Stimulated activated naive CD8-positive, alpha-beta T cell treated with anti-CD3 and anti-CD28 coated beads, Interleukin-15, Interleukin-2, amounts not matched to agents 100 ng/mL and 50 ng/mL, for 24 hours (primary cell): ENCODE measurements at regions not wholly inside any gene's neighbourhood (a gene's known extent, or its start where the extent isn't known, plus 50 kb on each side); places are given as distances from the start of the nearest gene placed in this dataset.

Source experiments
- H3K27ac Mint-ChIP-seq: one replicate; pipeline ENCODE4 v1.8.0; 2021; ENCODE audit warnings: mild to moderate bottlenecking, mixed read lengths
- H3K27me3 Mint-ChIP-seq: one replicate; pipeline ENCODE4 v1.8.0; 2021; ENCODE audit warnings: mixed read lengths
- H3K36me3 Mint-ChIP-seq: one replicate; pipeline ENCODE4 v1.8.0; 2021; ENCODE audit warnings: low read depth, mixed read lengths
- H3K4me1 Mint-ChIP-seq: one replicate; pipeline ENCODE4 v1.8.0; 2021; ENCODE audit warnings: low read depth, mixed read lengths
- H3K4me3 Mint-ChIP-seq: one replicate; pipeline ENCODE4 v1.8.0; 2021; ENCODE audit warnings: mild to moderate bottlenecking, mixed read lengths
- H3K9me3 Mint-ChIP-seq: one replicate; pipeline ENCODE4 v1.8.0; 2021; ENCODE audit warnings: mixed read lengths

DNA sequence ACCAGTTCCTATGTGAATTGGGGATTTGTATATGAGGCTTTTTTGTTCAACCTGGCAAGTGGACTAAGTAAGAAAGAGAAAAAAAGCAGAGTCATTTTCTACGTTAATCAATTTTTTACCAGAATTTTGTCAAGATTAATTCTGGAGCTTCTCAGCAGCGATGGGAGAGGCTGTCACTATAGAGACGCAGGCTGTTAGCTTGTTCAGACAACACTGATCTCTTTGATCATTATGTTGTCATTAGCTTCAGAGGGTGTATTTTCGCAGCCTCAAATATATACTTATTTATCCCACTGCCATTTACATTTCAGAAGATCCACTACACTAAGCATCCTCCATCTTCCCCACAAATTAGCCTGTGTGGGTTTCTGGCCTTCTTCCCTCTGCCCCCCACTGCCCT is 196.7 kb upstream of the PFKP start:
- H3K27ac Mint-ChIP-seq: no peak overlapping the region
- no peaks in the 10 kb centered on the region for H3K9me3 Mint-ChIP-seq
- H3K27me3 Mint-ChIP-seq: peaks cover 14% of the 10 kb centered on the region
- no peak overlapping the region for H3K4me3 Mint-ChIP-seq
- H3K4me1 Mint-ChIP-seq: no peaks in the 10 kb centered on the region
- H3K36me3 Mint-ChIP-seq: no peaks in the 10 kb centered on the region

DNA sequence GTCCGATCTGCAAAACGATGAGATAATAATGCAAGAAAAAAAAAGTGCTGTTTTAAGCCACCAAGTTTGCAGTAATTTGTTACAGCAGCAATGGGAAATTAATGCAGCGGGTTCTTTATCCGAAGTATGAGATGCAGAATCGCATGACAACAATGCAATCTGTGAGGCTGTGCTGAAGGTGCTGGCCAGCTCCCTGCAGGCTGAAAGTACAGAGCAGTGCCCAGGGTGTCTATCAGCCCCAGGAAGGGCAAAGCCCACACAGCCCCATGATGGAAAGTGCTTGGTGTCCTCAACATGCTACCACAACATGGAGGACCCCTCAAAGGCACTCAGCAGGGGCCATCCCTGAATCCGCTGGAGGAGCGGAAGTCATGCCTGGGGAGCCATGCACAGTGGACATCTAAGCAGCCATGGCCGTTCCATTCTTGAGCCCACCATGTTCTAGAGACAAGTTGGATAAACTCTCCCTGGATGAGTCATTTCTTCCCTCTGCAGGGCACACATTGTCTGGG is 199.5 kb upstream of the PFKP start:
- H3K36me3 Mint-ChIP-seq: no peaks in the 10 kb centered on the region
- H3K4me3 Mint-ChIP-seq: no peak overlapping the region
- no peak overlapping the region for H3K27ac Mint-ChIP-seq
- peaks cover 14% of the 10 kb centered on the region for H3K27me3 Mint-ChIP-seq
- no peaks in the 10 kb centered on the region for H3K4me1 Mint-ChIP-seq
- H3K9me3 Mint-ChIP-seq: no peaks in the 10 kb centered on the region

DNA sequence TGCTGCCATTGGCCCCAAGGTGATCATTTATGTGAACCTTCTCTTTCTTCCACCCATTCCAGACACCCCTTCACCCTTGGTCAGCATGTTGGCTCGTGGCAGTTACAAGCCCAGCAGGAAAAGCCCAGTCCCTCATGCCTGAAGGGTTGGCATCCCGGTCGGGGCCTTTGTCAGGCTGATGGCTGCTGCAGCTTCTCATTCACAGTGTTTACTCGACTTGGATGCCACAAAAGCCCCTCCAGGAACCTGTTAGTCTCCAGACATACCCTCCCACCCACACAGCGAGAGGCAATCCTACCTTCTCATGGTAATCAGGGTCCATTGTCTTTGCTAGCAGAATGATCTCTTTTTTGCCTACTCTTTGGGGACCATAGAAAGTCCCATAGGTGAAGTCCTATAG is 200.8 kb upstream of the PFKP start:
- H3K27ac Mint-ChIP-seq: no peak overlapping the region

DNA sequence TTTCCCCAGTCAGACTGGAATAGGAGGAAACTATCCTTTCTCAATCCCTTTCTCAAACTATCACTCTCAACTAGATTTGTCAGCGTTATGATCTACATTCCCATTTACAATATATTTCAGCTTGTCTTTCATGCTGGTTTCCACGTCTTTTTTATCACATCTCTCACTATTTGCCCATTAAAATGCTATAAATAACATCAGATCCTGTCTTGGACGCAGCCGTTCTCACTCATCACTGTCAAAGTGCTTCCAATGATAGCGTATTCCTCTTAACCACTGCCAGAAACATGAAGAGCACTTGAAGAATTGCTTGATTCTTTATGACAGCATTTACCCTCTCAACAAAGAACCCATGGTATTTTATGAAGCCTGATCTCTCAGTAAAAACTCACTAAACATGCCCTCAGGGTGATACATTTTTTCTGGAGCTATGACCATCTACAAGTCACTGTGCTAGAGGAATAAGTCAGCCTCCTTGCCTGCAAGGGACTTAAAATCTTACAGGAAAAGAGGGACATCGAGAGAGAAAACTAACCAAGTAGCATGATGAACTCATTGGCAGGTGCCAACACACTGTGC is 205.6 kb upstream of the PFKP start:
- peaks cover 9% of the 10 kb centered on the region for H3K27me3 Mint-ChIP-seq
- H3K9me3 Mint-ChIP-seq: no peaks in the 10 kb centered on the region
- H3K4me1 Mint-ChIP-seq: no peaks in the 10 kb centered on the region
- no peaks in the 10 kb centered on the region for H3K36me3 Mint-ChIP-seq
- H3K27ac Mint-ChIP-seq: no peak overlapping the region
- H3K4me3 Mint-ChIP-seq: no peak overlapping the region

More for the DNA sequence above, 200.8 kb upstream of the PFKP start:
- peaks cover 8% of the 10 kb centered on the region for H3K27me3 Mint-ChIP-seq
- no peaks in the 10 kb centered on the region for H3K36me3 Mint-ChIP-seq
- H3K9me3 Mint-ChIP-seq: no peaks in the 10 kb centered on the region
- H3K4me3 Mint-ChIP-seq: no peak overlapping the region
- H3K4me1 Mint-ChIP-seq: no peaks in the 10 kb centered on the region

DNA sequence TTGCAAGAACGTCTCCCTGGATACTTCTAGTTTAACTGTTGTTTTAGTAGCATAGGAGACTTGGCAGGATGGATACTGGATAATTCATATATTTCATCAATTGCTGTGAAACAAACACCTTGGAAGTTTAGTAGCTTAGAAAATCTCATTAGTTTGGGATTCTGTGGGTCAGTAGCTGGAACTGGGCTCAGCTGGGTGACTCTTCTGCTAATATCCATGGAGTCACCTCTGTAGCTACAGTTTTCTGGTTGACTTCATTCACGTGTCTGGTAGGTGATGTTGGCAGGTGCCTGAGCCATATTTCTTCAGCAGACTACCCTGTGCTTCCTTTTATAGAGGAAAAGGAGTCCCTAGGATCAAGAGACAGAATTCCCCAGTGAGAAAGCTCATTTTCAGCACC is 208.9 kb upstream of the PFKP start:
- Mint-ChIP-seq H3K27ac (no peak overlapping the region), H3K27me3 (peaks cover 20% of the 10 kb centered on the region), H3K36me3 (no peaks in the 10 kb centered on the region), H3K4me3 (no peak overlapping the region), H3K9me3 (no peaks in the 10 kb centered on the region), H3K4me1 (no peaks in the 10 kb centered on the region)

DNA sequence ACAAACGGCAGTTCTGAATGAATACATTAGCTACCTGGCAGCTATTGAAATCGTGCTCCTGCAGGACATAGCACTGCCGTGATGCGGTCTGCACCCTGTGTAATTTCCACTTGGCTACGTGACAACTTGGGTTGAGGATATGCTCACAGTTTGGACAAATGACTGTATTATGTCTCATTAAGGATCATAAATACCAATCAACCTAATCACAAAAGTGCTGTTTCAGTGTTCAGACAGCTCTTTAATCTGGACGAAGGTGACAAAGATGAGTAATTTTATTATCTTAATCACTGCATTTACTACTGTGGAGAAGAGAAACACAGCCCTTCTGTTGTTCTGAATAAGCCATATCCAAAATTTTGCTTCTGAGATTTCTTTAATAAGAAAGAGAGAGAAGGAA is 210.8 kb upstream of the PFKP start:
- no peaks in the 10 kb centered on the region for H3K36me3 Mint-ChIP-seq
- no peak overlapping the region for H3K27ac Mint-ChIP-seq
- H3K4me1 Mint-ChIP-seq: no peaks in the 10 kb centered on the region
- peaks cover 20% of the 10 kb centered on the region for H3K27me3 Mint-ChIP-seq
- no peaks in the 10 kb centered on the region for H3K9me3 Mint-ChIP-seq
- H3K4me3 Mint-ChIP-seq: no peak overlapping the region

DNA sequence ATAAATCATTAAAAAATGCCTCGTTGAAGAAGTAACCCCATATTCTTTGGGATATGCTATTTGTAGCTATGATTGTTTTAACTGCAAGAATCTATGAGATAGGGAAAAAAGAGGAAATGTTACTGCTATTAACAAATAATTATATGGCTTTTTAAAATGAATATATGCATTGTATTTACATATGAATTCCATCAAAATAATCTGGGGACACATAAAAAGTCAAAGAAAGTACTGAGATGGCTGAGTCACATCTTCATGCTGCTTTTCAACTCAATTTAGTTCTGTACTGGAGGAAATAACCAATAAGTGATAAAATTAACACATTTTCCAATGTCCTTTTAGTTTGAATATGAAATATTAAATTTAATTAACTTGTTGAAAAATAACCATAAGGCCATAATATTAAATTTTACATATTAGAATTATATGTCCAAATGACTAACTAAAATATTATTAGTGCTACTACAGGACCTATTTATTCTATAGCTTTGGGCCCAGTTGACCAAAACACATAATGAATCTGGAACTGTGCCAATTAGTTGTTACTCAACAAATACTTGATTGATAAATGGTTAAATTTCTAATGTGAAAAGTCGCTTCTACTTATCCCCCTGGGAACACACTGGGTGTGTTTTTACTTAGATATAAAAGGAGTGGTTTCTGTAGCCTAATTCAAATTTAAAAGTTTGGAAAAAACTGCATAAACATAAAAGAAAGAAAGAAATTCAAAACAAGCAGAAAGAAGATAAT is 214.6 kb upstream of the PFKP start:
- H3K4me1 Mint-ChIP-seq: no peaks in the 10 kb centered on the region
- H3K4me3 Mint-ChIP-seq: no peak overlapping the region
- no peaks in the 10 kb centered on the region for H3K9me3 Mint-ChIP-seq
- H3K27me3 Mint-ChIP-seq: peaks cover 14% of the 10 kb centered on the region
- H3K36me3 Mint-ChIP-seq: no peaks in the 10 kb centered on the region
- no peak overlapping the region for H3K27ac Mint-ChIP-seq

DNA sequence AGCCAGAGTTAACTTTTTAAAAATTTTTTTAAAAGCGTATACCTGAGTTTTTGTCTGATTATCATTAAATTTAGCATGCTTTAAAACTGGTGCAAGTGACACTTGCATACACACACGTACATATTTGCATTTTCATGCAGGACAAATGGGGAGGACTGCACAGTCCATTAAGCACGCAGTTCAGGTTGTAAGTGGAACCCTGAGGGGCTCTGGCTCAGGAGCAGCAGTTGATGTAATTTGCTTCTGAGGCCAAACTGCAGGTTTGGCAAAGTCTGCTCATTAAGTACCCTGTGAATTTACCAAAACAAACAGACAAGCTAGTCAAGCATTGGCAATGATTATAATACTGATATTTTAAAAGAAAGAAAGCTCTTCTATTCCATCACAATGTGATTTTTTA is 215.8 kb upstream of the PFKP start:
- Mint-ChIP-seq H3K9me3 (no peaks in the 10 kb centered on the region), H3K27ac (no peak overlapping the region), H3K36me3 (no peaks in the 10 kb centered on the region), H3K27me3 (peaks cover 11% of the 10 kb centered on the region), H3K4me1 (no peaks in the 10 kb centered on the region), H3K4me3 (no peak overlapping the region)

DNA sequence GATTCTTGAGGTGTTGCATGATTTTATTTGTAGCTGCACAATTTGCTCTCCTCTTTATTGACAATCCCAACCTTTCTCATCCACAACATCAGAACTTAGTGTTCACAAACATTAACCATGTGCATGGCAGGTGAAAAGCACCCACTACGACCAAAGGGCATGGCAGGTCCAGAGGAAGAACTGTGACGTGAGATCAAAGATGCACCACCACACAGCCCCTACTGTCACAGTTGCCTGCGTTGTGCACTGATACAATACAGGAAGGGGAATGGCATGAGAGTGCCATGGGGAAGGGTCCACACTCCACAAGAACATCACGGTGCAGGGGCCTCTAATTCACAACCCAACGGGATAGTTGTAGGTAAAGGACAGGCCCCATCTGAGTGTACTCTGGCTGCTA is 217.1 kb upstream of the PFKP start:
- H3K4me3 Mint-ChIP-seq: no peak overlapping the region
- no peak overlapping the region for H3K27ac Mint-ChIP-seq
- H3K9me3 Mint-ChIP-seq: no peaks in the 10 kb centered on the region
- no peaks in the 10 kb centered on the region for H3K36me3 Mint-ChIP-seq
- H3K4me1 Mint-ChIP-seq: no peaks in the 10 kb centered on the region
- peaks cover 7% of the 10 kb centered on the region for H3K27me3 Mint-ChIP-seq

DNA sequence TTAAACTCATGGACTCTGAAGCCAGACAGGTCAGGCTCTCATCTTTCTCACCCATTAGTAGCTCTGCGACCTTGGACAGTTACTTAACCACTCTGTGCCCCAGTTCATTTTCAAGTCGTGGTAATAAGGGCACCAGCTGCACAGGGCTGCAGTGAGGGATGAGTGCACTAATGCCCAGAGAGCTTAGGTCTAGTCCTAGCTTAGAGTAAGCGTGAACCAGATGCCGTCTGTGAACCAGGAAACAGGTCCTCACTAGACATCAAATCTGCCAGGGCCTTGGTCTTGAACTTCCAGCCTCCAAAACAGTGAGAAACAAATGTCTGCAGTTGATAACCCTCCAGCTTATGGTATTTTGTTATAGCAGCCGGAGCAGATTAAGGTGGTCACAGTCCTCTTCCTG is 222.4 kb upstream of the PFKP start:
- Mint-ChIP-seq H3K27ac (no peak overlapping the region), H3K4me1 (no peaks in the 10 kb centered on the region), H3K27me3 (peaks cover 7% of the 10 kb centered on the region), H3K4me3 (no peak overlapping the region), H3K9me3 (no peaks in the 10 kb centered on the region), H3K36me3 (no peaks in the 10 kb centered on the region)

DNA sequence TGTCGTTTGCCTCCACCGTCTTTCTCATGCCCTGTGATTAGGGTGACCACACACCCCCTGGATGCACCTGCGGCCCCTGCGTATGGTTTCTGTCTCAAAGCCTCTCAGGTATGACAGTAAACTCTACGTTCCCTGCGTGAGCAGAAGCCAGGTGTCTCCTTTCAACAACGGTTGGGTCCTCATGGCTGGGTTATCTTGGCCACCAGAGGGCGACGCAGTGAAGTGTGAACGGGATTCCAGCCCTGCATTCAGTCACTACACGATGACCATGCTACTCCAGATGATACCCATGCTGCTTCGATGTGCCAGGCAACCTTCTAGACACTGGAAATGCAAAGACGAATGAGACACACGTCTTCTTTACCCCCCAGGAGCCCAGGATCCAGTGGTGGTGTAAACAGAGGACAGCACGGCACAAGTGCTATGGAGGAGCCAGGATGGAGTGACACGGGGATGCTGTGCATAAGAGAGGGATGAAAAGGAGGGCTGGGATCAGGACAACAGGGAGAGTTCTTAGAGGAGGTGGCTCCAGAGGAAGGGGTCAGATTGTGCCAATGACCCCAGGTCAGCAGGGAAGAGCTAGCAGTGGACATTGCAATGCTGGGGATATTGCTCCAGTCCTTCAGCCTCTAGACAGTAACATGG is 228.1 kb upstream of the PFKP start:
- Mint-ChIP-seq H3K36me3 (no peaks in the 10 kb centered on the region), H3K4me3 (no peak overlapping the region), H3K27ac (no peak overlapping the region), H3K27me3 (peaks cover 26% of the 10 kb centered on the region), H3K9me3 (no peaks in the 10 kb centered on the region), H3K4me1 (no peaks in the 10 kb centered on the region)

DNA sequence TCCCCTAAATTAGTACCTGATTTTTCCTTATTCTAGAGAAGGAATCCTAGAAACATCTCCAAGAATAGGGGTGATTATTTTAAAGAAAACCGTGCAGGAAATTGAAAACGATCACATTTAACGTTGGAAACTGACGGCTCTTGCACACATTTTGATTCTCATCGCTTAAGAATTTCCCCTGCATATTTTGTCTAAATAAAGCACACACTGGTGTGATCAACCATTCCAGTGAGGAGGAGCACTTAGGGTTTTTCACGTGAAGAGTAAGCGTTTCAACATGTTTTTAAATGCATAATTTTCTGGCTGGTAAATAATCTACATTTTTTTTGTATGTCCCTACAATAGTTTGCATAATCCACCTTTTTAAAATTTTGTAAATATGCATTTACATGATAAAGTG is 229.7 kb upstream of the PFKP start:
- H3K4me1 Mint-ChIP-seq: no peaks in the 10 kb centered on the region
- H3K36me3 Mint-ChIP-seq: no peaks in the 10 kb centered on the region
- no peak overlapping the region for H3K27ac Mint-ChIP-seq
- H3K4me3 Mint-ChIP-seq: no peak overlapping the region
- H3K9me3 Mint-ChIP-seq: no peaks in the 10 kb centered on the region
- peaks cover 30% of the 10 kb centered on the region for H3K27me3 Mint-ChIP-seq

DNA sequence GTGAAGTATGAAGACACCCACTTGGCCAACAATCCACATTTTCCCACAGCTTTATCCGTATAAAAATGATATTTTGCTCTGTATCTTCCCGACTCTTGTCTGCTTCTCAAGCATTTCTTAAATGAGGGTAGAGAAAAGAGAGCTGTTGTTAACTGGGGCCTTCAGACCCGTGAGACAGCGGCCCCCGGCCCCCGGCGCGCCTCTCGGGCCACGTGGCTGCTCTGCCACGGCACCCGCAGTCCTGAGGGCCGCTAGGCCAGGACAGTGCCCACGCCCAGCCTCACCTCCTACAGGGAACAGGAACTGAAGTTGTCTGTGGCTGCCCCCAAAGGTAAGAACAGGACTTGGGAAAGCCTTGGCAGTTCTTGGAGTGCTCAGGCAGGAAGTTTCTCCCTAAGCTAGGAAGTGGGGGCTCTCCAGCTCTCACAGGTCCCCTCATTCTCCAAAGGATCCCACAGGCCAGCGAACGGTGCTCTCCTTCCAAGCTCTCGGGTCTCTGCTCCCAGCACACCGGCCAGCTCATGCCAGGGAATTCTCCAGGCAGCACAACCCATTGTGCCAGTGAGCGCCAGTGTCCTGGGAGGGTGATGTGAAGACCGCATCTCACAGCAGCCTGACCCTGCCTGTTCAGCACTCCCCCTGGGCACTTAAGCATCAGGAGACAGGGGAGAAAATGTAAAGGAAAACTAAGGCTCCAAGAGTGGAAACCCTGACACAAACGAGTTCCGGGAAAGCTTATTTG is 230.3 kb upstream of the PFKP start:
- no peaks in the 10 kb centered on the region for H3K4me1 Mint-ChIP-seq
- no peak overlapping the region for H3K27ac Mint-ChIP-seq
- H3K36me3 Mint-ChIP-seq: no peaks in the 10 kb centered on the region
- H3K27me3 Mint-ChIP-seq: peaks cover 30% of the 10 kb centered on the region
- H3K4me3 Mint-ChIP-seq: no peak overlapping the region
- H3K9me3 Mint-ChIP-seq: no peaks in the 10 kb centered on the region

DNA sequence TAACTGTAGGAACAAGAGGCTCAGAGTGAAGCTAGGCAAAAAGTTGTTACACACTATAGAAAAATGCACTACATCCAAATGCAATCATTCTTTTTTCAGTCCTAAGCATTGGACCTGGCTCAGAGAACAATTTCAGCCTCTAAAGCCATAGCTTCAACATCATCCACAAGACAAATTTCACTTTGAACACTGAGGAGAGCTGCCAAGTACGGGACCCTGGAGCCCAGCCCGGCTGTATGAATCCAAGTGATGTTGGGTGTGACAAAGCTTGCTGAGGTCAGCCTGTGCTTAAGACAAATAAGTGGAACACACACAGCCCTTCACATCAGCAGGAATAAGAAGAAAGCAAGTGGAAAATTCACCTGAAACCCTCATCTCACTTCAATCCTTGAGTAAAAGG is 233.1 kb upstream of the PFKP start:
- H3K4me1 Mint-ChIP-seq: no peaks in the 10 kb centered on the region
- H3K9me3 Mint-ChIP-seq: no peaks in the 10 kb centered on the region
- H3K36me3 Mint-ChIP-seq: no peaks in the 10 kb centered on the region
- H3K27ac Mint-ChIP-seq: no peak overlapping the region
- H3K4me3 Mint-ChIP-seq: no peak overlapping the region
- H3K27me3 Mint-ChIP-seq: peaks cover 17% of the 10 kb centered on the region

DNA sequence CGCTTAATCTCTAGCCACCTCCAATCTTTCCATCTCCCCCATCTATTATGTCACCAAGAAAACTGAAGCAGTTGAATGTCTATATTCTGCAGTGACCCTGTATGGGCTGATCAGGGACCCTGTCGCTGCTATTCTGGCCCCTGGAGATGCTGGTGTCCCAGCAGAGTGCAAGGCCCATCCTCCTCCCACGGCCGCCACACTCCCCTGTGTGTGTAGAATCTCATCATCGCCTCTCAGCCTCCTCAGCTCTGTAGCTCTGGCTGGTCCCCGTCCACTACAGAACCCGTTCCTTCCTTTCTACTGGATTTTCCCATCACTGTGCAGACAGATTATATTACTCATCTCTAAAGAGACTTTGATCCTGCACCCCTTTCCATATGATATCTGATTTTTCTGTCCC is 235.8 kb upstream of the PFKP start:
- Mint-ChIP-seq H3K4me1 (no peaks in the 10 kb centered on the region), H3K36me3 (no peaks in the 10 kb centered on the region), H3K27ac (no peak overlapping the region), H3K9me3 (peaks cover 7% of the 10 kb centered on the region), H3K27me3 (peaks cover 16% of the 10 kb centered on the region), H3K4me3 (no peak overlapping the region)
